Keratinocyte (primary cell): ENCODE measurements at regions not wholly inside any gene's neighbourhood (a gene's known extent, or its start where the extent isn't known, plus 50 kb on each side); places are given as distances from the start of the nearest gene placed in this dataset.

ENCODE experiments used
- CTCF ChIP-seq, 3 experiments: IDR thresholded peaks in 1 of 3; conservative IDR thresholded peaks in 1 of 3; optimal IDR thresholded peaks in 1 of 3; 2 replicates in 2 of 3; 3 replicates in 1 of 3; pipeline versions ENCODE3 to v1.5.1; 2011; ENCODE audit warnings: low read length in 3 of 3, mild to moderate bottlenecking in 3 of 3, moderate library complexity in 2 of 3, control low read depth in 1 of 3, inconsistent platforms in 1 of 3; ENCODE audit not compliant: insufficient read depth in 2 of 3; ENCODE audit errors: extremely low read depth in 1 of 3
- EZH2 ChIP-seq: IDR thresholded peaks from one replicate; pipeline ENCODE4 v1.6.1; 2012; ENCODE audit warnings: inconsistent platforms, mild to moderate bottlenecking, low read length, moderate library complexity

GRCh38 chr4:116064331-116064730, 950.9 kb upstream of the NDST4 start:
- TF ChIP-seq CTCF (optimal IDR thresholded peaks at IDR 0.05 in 1 of 3, IDR thresholded peaks at IDR 0.05 in 1 of 3, conservative IDR thresholded peaks at IDR 0.05 in 1 of 3; ENCODE audit: extremely low read depth in 1 of 3, insufficient read depth in 2 of 3, low read length in 3 of 3) (no peak), EZH2 (no peak)
